Neural cell (in vitro differentiated cells): ENCODE measurements at regions not wholly inside any gene's neighbourhood (a gene's known extent, or its start where the extent isn't known, plus 50 kb on each side); places are given as distances from the start of the nearest gene placed in this dataset.

Source experiments
- H2AFZ ChIP-seq: fragments of 200-600, 300-800 bp; sonication (generic), shearing (Covaris generic); 2 replicates; pipeline ENCODE4 v1.6.0; 2014; ENCODE audit warnings: low read depth, mild to moderate bottlenecking, antibody characterized with exemption, low read length, moderate library complexity
- H3F3A ChIP-seq: fragments of 200-600 bp; shearing (Covaris generic); 2 replicates; pipeline ENCODE4 v1.6.1; 2016; ENCODE audit warnings: mild to moderate bottlenecking, moderate library complexity, mixed read lengths, antibody characterized with exemption, low read length; ENCODE audit not compliant: insufficient read depth, poor library complexity, severe bottlenecking
- H3K27ac ChIP-seq: fragments of 200-600, 300-800 bp; sonication (generic), shearing (Covaris generic); 2 replicates; pipeline ENCODE4 v1.5.1; 2014; ENCODE audit warnings: mild to moderate bottlenecking, low read length, moderate library complexity
- H3K27me3 ChIP-seq: fragments of 300-800, 200-600 bp; sonication (generic), shearing (Covaris generic); 2 replicates; pipeline ENCODE4 v1.6.0; 2014; ENCODE audit warnings: mild to moderate bottlenecking, low read depth, low read length, moderate library complexity; ENCODE audit not compliant: insufficient read depth
- H3K36me3 ChIP-seq: fragments of 300-800, 200-600 bp; sonication (generic), shearing (Covaris generic); 2 replicates; pipeline ENCODE4 v1.5.1; 2014; ENCODE audit warnings: mild to moderate bottlenecking, antibody characterized with exemption, low read length, moderate library complexity; ENCODE audit not compliant: insufficient read depth
- H3K4me2 ChIP-seq: fragments of 300-800, 200-600 bp; sonication (generic), shearing (Covaris generic); 2 replicates; pipeline ENCODE4 v1.6.0; 2014; ENCODE audit warnings: mild to moderate bottlenecking, low read length
- H3K4me3 ChIP-seq: fragments of 300-800, 200-600 bp; sonication (generic), shearing (Covaris generic); 2 replicates; pipeline ENCODE4 v1.5.1; 2014; ENCODE audit warnings: mild to moderate bottlenecking, low read length, moderate library complexity
- H3K79me2 ChIP-seq: fragments of 200-600 bp; shearing (Covaris generic); replicated peaks from 2 replicates; pipeline ENCODE4 v1.6.0; 2014; ENCODE audit warnings: mild to moderate bottlenecking, low read length, moderate library complexity; ENCODE audit not compliant: insufficient read depth
- H3K9ac ChIP-seq: fragments of 300-800, 200-600 bp; sonication (generic), shearing (Covaris generic); 2 replicates; pipeline ENCODE4 v1.6.1; 2016; ENCODE audit warnings: mild to moderate bottlenecking, low read length, mixed read lengths
- H3K9me2 ChIP-seq: fragments of 200-600 bp; shearing (Covaris generic); 2 replicates; pipeline ENCODE4 v1.6.1; 2016; ENCODE audit warnings: mild to moderate bottlenecking, low read length, mixed read lengths; ENCODE audit not compliant: insufficient read depth
- H3K9me3 ChIP-seq: fragments of 200-600, 300-800 bp; sonication (generic), shearing (Covaris generic); 2 replicates; pipeline ENCODE4 v1.6.1; 2016; ENCODE audit warnings: mild to moderate bottlenecking, mixed run types, low read length, moderate library complexity, mixed read lengths
- H4K20me1 ChIP-seq: fragments of 200-600 bp; shearing (Covaris generic); 2 replicates; pipeline ENCODE4 v1.6.1; 2016; ENCODE audit warnings: mild to moderate bottlenecking, mixed run types; ENCODE audit not compliant: insufficient read depth
- EP300 ChIP-seq: fragments of 450-650 bp; conservative IDR thresholded peaks from 2 replicates; pipeline ENCODE4 v1.6.1; 2014; ENCODE audit warnings: antibody characterized with exemption, mild to moderate bottlenecking, moderate library complexity; ENCODE audit not compliant: poor library complexity, severe bottlenecking
- EZH2 ChIP-seq: fragments of 200-600, 300-800 bp; shearing (Covaris generic), sonication (generic); IDR thresholded peaks from 2 replicates; pipeline ENCODE4 v1.6.1; 2014; ENCODE audit warnings: antibody characterized with exemption, low read length, borderline replicate concordance, mild to moderate bottlenecking; ENCODE audit not compliant: insufficient read depth, poor library complexity, severe bottlenecking
- MXI1 ChIP-seq: fragments of 450-650 bp; conservative IDR thresholded peaks from 2 replicates; pipeline ENCODE4 v1.6.1; 2014; ENCODE audit warnings: antibody characterized with exemption, mild to moderate bottlenecking; ENCODE audit not compliant: poor library complexity, severe bottlenecking
- POLR2AphosphoS5 ChIP-seq: IDR thresholded peaks from 2 replicates; pipeline ENCODE4 v1.6.1; 2012
- RAD21 ChIP-seq: fragments of 450-650 bp; conservative IDR thresholded peaks from 2 replicates; pipeline ENCODE4 v1.6.1; 2014; ENCODE audit warnings: antibody characterized with exemption, mild to moderate bottlenecking, moderate library complexity
- REST ChIP-seq: IDR thresholded peaks from 2 replicates; pipeline ENCODE4 v1.6.1; 2012; ENCODE audit warnings: borderline replicate concordance
- SMC3 ChIP-seq: fragments of 450-650 bp; conservative IDR thresholded peaks from 2 replicates; pipeline ENCODE4 v1.6.1; 2014; ENCODE audit warnings: antibody characterized with exemption, mild to moderate bottlenecking, moderate library complexity; ENCODE audit not compliant: poor library complexity
- TAF1 ChIP-seq: IDR thresholded peaks from 2 replicates; pipeline ENCODE4 v1.6.1; 2012; ENCODE audit warnings: low read depth
- TF ChIP-seq, protein P1 (sequence below): fragments of 450-650 bp; IDR thresholded peaks from 2 replicates; pipeline ENCODE4 v1.5.1; 2014; ENCODE audit warnings: antibody characterized with exemption, mild to moderate bottlenecking, moderate library complexity; ENCODE audit not compliant: poor library complexity, severe bottlenecking

DNA sequence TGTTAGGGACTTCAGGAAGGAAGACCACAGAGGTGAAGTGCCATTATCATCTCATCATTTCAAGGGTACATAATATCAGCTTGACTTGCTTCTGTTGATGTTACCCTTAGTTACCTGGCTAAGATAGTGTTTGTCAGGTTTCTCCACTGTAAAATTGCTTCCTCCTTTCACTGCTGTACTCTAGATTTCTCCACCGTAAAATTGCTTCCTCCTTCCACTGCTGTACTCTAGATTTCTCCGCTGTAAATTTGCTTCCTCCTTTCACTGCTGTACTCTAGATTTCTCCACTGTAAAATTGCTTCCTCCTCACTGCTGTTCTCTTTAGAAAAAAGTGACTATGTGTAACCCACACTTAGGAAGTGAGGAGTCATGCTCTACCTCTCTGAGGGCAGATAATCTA is 1460.3 kb downstream of the SUCLG1 start:
- Histone ChIP-seq H4K20me1 (no peaks in the 10 kb centered on the region), H2AFZ (no peak overlapping the region), H3K9me3 (no peaks in the 10 kb centered on the region), H3F3A (no peaks in the 10 kb centered on the region), H3K27ac (no peak overlapping the region), H3K27me3 (no peaks in the 10 kb centered on the region), H3K36me3 (no peaks in the 10 kb centered on the region), H3K4me2 (no peak overlapping the region), H3K79me2 (no peaks in the 10 kb centered on the region), H3K4me3 (no peak overlapping the region), H3K9me2 (no peaks in the 10 kb centered on the region), H3K9ac (no peak overlapping the region)
- no peak for TF ChIP-seq EP300
- TF ChIP-seq, protein P1, sequence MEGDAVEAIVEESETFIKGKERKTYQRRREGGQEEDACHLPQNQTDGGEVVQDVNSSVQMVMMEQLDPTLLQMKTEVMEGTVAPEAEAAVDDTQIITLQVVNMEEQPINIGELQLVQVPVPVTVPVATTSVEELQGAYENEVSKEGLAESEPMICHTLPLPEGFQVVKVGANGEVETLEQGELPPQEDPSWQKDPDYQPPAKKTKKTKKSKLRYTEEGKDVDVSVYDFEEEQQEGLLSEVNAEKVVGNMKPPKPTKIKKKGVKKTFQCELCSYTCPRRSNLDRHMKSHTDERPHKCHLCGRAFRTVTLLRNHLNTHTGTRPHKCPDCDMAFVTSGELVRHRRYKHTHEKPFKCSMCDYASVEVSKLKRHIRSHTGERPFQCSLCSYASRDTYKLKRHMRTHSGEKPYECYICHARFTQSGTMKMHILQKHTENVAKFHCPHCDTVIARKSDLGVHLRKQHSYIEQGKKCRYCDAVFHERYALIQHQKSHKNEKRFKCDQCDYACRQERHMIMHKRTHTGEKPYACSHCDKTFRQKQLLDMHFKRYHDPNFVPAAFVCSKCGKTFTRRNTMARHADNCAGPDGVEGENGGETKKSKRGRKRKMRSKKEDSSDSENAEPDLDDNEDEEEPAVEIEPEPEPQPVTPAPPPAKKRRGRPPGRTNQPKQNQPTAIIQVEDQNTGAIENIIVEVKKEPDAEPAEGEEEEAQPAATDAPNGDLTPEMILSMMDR: no peak

DNA sequence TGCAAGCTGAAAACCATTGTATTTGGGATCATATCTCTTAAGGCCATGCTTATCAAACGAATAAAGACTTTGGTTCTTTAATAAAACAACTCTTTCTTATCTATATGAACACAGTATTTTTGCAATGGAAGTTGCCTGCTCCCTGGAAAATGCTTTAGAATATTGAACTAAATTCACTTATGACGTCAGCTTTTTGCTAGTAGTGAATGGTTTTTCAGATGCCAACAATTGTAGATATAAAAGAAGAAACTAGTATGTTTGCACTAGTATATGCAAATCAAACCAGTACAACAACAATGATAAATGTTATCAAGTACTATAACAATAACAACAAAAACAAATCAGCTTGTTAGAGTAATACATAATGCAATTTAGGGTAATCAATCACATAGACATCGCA is 1462.9 kb downstream of the SUCLG1 start:
- Histone ChIP-seq H3K36me3 (no peaks in the 10 kb centered on the region), H3K27me3 (no peaks in the 10 kb centered on the region), H3K4me2 (no peak overlapping the region), H3K27ac (no peak overlapping the region), H3K79me2 (no peaks in the 10 kb centered on the region), H3K9me3 (no peaks in the 10 kb centered on the region), H3K4me3 (no peak overlapping the region), H3K9me2 (no peaks in the 10 kb centered on the region), H2AFZ (no peak overlapping the region), H4K20me1 (no peaks in the 10 kb centered on the region), H3F3A (no peaks in the 10 kb centered on the region), H3K9ac (no peak overlapping the region)
- TF ChIP-seq MXI1: no peak
- TF ChIP-seq EP300: no peak
- TF ChIP-seq TAF1: no peak
- TF ChIP-seq EZH2: no peak
- TF ChIP-seq RAD21: no peak
- TF ChIP-seq SMC3: no peak
- TF ChIP-seq, protein P1: no peak
- TF ChIP-seq REST: no peak
- no peak for TF ChIP-seq POLR2AphosphoS5
